HG02884 (cell line): ENCODE measurements at regions not wholly inside any gene's neighbourhood (a gene's known extent, or its start where the extent isn't known, plus 50 kb on each side); places are given as distances from the start of the nearest gene placed in this dataset.

Experiments
- ATAC-seq: cut with Tn5 transposase; IDR thresholded peaks from one replicate; pipeline ENCODE4 v1.9.1; 2021; ENCODE audit warnings: mild to moderate bottlenecking, moderate library complexity; ENCODE audit not compliant: unreplicated experiment

DNA sequence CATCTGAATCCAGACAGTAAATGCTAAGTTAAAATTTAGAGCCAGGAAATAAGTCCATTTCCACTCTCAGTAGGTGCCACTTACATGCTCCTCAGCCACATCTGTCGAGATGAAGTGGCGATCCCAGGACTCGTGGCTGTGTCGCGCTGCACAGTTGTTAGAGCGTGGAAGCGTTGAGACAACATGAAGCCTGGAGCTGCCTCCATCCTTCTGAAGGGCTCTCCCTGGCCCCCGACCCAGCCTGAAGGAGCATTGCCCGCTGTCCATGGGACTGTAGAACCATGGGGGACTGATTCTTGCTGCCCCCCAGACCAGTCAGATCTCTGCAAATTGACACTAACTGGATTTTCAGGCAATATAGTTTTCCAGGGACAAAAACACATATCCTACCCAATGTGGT is 58.9 kb downstream of the IRX1 start:
- ATAC-seq, result no peak

- ATAC-seq, result no peak
Observed at GRCh38 chr5:3656803-3657202, 61.2 kb downstream of the IRX1 start.

DNA sequence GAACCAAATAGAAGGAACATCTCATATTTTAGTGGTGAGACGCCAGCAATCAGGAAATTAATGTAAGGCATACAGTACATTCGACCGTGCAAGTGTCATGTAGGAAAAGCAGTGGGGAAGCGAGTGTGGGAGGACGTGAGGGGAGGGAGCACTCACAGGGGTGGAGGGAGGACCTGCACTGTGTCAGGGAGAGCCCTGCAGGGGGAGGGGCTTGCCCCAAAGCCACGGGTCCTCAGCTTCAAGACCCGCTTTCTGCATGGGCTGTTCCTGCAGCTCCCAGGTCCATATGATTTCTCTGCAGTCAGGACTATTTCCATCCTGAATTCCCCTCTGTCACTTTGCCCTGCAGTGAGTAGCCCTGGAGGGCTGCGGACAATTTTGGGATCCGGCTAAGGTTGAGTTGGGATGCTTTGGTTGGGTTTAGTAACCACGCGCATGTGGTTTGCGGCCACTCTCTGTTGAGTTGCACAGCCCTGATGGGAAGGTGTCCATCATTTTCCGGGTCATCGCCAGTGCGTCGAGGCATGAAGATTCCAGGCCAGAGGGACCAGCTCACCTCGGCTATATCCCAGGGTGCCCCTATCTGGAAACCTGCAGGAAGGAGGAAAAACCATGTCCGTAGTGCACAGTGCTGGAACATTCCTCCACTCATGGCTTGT is 61.9 kb downstream of the IRX1 start:
- ATAC-seq, result no peak

- no peak for ATAC-seq
Observed at GRCh38 chr5:3658929-3659328, 63.3 kb downstream of the IRX1 start.

DNA sequence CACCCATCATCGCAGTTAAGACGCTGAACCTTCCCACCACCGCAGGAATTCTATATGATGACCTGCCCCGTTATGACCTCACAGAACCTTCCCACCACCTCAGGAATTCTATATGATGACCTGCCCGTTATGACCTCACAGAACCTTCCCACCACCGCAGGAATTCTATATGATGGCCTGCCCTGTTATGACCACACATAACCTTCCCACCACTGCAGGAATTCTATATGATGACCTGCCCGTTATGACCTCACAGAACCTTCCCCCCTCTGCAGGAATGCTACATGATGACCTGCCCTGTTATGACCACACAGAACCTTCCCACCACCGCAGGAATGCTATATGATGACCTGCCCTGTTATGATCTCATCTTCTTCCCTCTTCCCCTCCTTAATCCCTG is 64.3 kb downstream of the IRX1 start:
- ATAC-seq, result no peak

GRCh38 chr5:3660630-3661029 is 65.0 kb downstream of the IRX1 start:
- no peak for ATAC-seq

DNA sequence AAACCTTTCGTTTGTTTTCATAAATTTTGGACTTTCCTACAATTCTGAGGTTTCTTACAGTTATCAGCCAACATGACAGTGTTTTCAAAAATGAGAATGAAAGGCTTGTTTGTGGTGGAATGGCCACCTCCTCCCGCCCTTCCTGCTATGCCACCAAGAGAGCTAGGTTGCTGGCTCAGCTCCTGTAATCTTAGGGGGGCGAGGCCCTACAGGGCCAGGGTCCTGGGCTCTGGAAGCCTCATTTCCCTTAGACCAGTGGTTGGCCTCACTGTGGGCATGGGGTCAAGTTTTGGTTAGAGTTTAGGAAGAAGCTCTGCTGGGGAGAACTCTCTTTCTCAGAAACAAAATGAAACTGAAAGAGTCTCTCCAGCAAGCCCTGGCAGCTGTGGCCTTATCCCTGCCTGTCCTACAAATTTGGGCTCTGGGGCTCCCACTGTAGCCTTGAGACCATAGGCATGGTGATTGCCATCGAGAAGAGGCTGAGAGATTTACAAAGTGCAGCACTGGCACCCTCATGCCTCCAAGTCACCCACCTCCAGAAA is 66.2 kb downstream of the IRX1 start:
- ATAC-seq, result no peak

DNA sequence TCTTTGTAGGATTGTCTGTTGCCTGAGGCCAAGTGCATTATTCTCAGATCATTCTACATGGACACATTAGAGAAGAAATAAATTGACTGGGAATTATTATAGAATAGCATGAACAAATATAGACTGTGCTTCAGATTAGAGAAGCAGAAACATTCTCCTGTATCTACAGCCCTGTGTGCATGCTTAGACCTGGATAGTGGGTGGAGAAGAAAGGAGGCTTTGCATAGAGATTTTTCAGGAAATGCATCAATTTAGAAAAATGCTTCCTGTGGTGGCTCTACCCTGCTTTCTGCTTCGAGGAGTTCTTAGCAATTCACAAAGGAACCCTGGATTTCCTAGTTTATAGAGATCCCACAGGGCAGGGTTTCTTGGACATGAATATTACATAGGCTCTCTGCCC is 66.7 kb downstream of the IRX1 start:
- no peak for ATAC-seq

GRCh38 chr5:3671337-3671736 is 75.7 kb downstream of the IRX1 start:
- no peak for ATAC-seq

GRCh38 chr5:3678801-3679200 is 83.2 kb downstream of the IRX1 start:
- no peak for ATAC-seq

DNA sequence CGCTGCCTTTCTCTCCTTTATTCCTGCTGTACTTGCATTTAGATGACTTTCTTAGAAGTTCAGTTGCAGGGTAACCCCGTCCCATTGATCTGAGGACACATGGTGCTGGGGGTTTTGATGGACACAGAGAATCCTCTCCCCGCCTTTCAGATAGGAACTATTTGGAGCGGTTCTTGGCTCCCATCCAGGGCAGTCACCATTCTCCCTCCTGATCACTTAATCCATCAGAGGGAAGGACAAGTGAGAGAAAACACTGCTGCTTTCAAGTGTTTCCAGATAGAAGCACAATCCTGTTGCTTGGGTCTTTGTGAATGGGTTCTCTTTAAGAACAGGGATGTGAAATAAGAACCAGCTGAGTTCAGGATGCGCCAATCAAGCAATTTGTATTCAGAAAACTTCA is 85.2 kb downstream of the IRX1 start:
- no peak for ATAC-seq

DNA sequence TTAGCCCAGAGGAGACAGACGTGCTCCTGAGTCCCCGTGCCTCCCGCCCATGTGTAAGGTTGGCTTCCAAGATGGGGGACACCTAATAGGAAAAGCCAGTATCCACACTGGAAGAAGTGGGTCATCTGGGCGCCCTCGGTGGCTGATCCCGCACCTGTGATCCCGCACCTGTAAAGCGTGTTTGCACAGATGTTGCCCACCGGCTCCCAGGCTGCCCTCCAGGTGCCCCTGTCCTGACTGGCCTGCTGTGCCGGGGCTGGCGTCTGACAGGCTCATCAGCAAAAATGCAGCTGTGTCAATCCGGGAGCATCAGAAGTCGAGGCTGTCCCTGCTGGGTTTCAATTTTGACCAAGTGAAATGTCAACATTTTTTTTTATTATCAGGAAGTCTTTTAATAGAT is 88.5 kb downstream of the IRX1 start:
- ATAC-seq, result no peak

- no peak for ATAC-seq
Observed at GRCh38 chr5:3684771-3685354, 89.2 kb downstream of the IRX1 start.

GRCh38 chr5:3694819-3695218 is 99.2 kb downstream of the IRX1 start:
- no peak for ATAC-seq

- no peak for ATAC-seq
Observed at GRCh38 chr5:3695818-3696217, 100.2 kb downstream of the IRX1 start.

GRCh38 chr5:3698412-3698811 is 102.8 kb downstream of the IRX1 start:
- no peak for ATAC-seq

DNA sequence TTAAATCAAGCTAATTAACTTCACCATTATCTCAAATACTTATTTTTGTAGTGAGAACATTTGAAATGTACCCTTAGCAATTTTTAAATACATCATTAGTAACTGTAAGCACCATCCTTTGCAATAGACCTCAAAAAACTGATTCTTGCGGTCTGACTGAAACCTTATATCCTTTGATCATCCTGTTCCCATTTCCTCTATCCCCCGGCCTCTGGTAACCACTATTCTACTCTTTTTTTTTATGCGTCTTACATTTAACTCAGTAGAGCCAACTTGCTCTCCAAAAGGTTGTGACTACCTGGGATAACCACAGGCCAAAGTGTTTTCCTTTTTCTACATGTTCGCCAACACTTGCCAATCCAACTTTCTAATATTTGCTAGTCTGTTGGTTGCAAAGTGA is 106.1 kb downstream of the IRX1 start:
- ATAC-seq, result no peak

GRCh38 chr5:3704661-3705060 is 109.0 kb downstream of the IRX1 start:
- no peak for ATAC-seq

- no peak for ATAC-seq
Observed at GRCh38 chr5:3709068-3709716, 113.6 kb downstream of the IRX1 start.

- ATAC-seq, result no peak
Observed at GRCh38 chr5:3709717-3710348, 114.2 kb downstream of the IRX1 start.

DNA sequence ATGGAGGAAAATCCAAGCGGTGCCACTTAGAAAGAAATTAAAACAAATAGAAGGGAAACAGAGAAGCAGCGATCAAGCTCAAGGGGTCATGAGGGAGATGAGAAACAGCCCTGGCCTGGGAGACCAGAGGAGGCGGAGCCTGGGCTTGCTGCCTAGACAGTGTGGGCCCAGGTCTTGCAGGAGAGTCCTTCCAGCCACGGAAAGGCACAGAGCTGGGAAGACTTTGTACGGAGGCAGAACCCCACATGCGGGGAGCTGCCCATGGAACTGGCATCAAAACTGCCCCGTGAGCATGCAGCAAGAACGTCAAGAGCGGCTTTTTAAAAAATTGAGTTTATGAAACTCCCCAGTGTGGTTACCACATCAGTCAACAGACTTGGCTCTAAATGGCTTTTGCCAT is 119.4 kb downstream of the IRX1 start:
- ATAC-seq, result no peak

DNA sequence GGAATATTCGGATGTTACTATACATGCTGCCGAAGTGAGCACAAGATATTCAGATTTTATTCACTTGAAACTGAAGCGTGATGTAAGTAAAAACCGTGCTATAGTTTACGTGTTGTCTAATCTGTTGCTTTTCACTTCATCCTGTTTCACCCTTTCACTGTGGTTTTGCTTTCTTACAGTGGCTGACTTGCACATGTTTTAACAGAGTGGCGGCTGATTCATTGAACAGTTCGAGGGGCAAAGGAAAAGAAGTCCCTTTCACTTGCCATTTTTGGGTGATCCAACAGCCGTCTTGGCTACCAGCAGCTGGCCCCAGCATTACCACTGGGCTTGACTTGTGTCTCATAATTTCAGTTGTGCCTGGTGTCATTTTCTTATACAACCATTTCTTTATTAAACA is 134.0 kb downstream of the IRX1 start:
- no peak for ATAC-seq
